CD4-positive, CD25-positive, alpha-beta regulatory T cell (primary cell): ENCODE measurements at regions not wholly inside any gene's neighbourhood (a gene's known extent, or its start where the extent isn't known, plus 50 kb on each side); places are given as distances from the start of the nearest gene placed in this dataset.
A peak's percentile ranks its signal among the peaks of the same experiment; 100 is the strongest.

Source experiments
- ATAC-seq, 2 donors: fragments of 150-1000 bp; cut with Tn5 transposase; one replicate each; pipeline ENCODE4 v1.10.0; 2021; ENCODE audit warnings: low read depth in 2 of 2, moderate number of reproducible peaks in 2 of 2, moderate library complexity in 1 of 2
- DNase-seq, 3 donors: peaks; one replicate each; pipeline versions ENCODE4 v3.0.0 to v3.0.0-alpha.2; 2012 to 2022; ENCODE audit warnings: mixed read lengths in 1 of 3
- H3K27ac ChIP-seq: one replicate; pipeline ENCODE4 v1.7.0; 2013; ENCODE audit warnings: mild to moderate bottlenecking, low read length; ENCODE audit not compliant: insufficient read depth, poor library complexity, severe bottlenecking
- H3K27me3 ChIP-seq: one replicate; pipeline ENCODE4 v1.7.0; 2013; ENCODE audit warnings: low read length; ENCODE audit not compliant: control insufficient read depth, insufficient read depth
- H3K36me3 ChIP-seq: one replicate; pipeline ENCODE4 v1.7.0; 2013; ENCODE audit warnings: mild to moderate bottlenecking, low read length, moderate library complexity; ENCODE audit not compliant: control insufficient read depth, insufficient read depth
- H3K4me1 ChIP-seq: 2 replicates; pipeline ENCODE4 v1.7.0; 2013; ENCODE audit warnings: mild to moderate bottlenecking, low read length; ENCODE audit not compliant: insufficient read depth, control insufficient read depth, poor library complexity, severe bottlenecking
- H3K4me3 ChIP-seq: one replicate; pipeline ENCODE4 v1.7.0; 2013; ENCODE audit warnings: low read depth, mild to moderate bottlenecking, low read length, moderate library complexity
- H3K9me3 ChIP-seq, 2 experiments: 1 replicate in 1 of 2; 2 replicates in 1 of 2; pipeline ENCODE4 v1.7.0; 2013; ENCODE audit warnings: low read length in 2 of 2, mild to moderate bottlenecking in 1 of 2, moderate library complexity in 1 of 2; ENCODE audit not compliant: control insufficient read depth in 2 of 2
- H3K27ac Mint-ChIP-seq, 3 donors: one replicate each; pipeline ENCODE4 v1.8.0; 2020 to 2022; ENCODE audit warnings: mild to moderate bottlenecking in 3 of 3, mixed read lengths in 3 of 3, moderate library complexity in 2 of 3
- H3K27me3 Mint-ChIP-seq: one replicate; pipeline ENCODE4 v1.8.0; 2022; ENCODE audit warnings: mild to moderate bottlenecking, mixed read lengths
- H3K36me3 Mint-ChIP-seq: one replicate; pipeline ENCODE4 v1.8.0; 2020; ENCODE audit warnings: mixed read lengths
- H3K4me1 Mint-ChIP-seq, 4 donors: one replicate each; pipeline ENCODE4 v1.8.0; 2020 to 2022; ENCODE audit warnings: mixed read lengths in 4 of 4, mild to moderate bottlenecking in 1 of 4
- H3K4me3 Mint-ChIP-seq, 4 donors: one replicate each; pipeline ENCODE4 v1.8.0; 2020 to 2022; ENCODE audit warnings: mild to moderate bottlenecking in 4 of 4, mixed read lengths in 4 of 4, moderate library complexity in 3 of 4
- H3K9me3 Mint-ChIP-seq, 7 donors: one replicate each; pipeline ENCODE4 v1.8.0; 2020 to 2022; ENCODE audit warnings: mixed read lengths in 7 of 7, mild to moderate bottlenecking in 3 of 7, moderate library complexity in 2 of 7

GRCh38 chr1:83761167-83762038, 237.5 kb downstream of the TTLL7 start:
- Histone ChIP-seq H3K36me3 (no peaks in the 10 kb centered on the region), H3K4me1 (no peaks in the 10 kb centered on the region), H3K4me3 (no peak overlapping the region), H3K27me3 (no peaks in the 10 kb centered on the region), H3K27ac (no peak overlapping the region), H3K9me3 (no peaks in the 10 kb centered on the region)
- H3K9me3 Mint-ChIP-seq, result peaks cover 0 to 3% (median 0%) of the 10 kb centered on the region in 7 donors
- peak in 1 of 2 donors; percentile 70 for ATAC-seq
- peak in 1 of 3 donors; percentile 7 for DNase-seq
- H3K4me3 Mint-ChIP-seq, result no peak overlapping the region
- peak overlapping the region in 1 of 3 donors; percentile 53 for H3K27ac Mint-ChIP-seq
- H3K36me3 Mint-ChIP-seq, result no peaks in the 10 kb centered on the region
- no peaks in the 10 kb centered on the region for H3K4me1 Mint-ChIP-seq
- H3K27me3 Mint-ChIP-seq, result no peaks in the 10 kb centered on the region

GRCh38 chr1:83760226-83761021, 238.5 kb downstream of the TTLL7 start:
- no peak overlapping the region for H3K4me3 ChIP-seq
- no peak overlapping the region for H3K27ac Mint-ChIP-seq
- peaks cover 0 to 3% (median 0%) of the 10 kb centered on the region in 7 donors for H3K9me3 Mint-ChIP-seq
- H3K36me3 ChIP-seq, result no peaks in the 10 kb centered on the region
- H3K9me3 ChIP-seq, result no peaks in the 10 kb centered on the region
- H3K4me3 Mint-ChIP-seq, result peak overlapping the region in 1 of 4 donors; percentile 39
- no peaks in the 10 kb centered on the region for H3K27me3 ChIP-seq
- no peaks in the 10 kb centered on the region for H3K36me3 Mint-ChIP-seq
- no peaks in the 10 kb centered on the region for H3K27me3 Mint-ChIP-seq
- H3K27ac ChIP-seq, result no peak overlapping the region
- ATAC-seq (no peak), DNase-seq (no peak)
- H3K4me1 ChIP-seq, result no peaks in the 10 kb centered on the region
- H3K4me1 Mint-ChIP-seq, result no peaks in the 10 kb centered on the region

- Histone ChIP-seq H3K4me3 (no peak overlapping the region), H3K9me3 (no peaks in the 10 kb centered on the region), H3K36me3 (no peaks in the 10 kb centered on the region), H3K27ac (no peak overlapping the region), H3K27me3 (no peaks in the 10 kb centered on the region), H3K4me1 (no peaks in the 10 kb centered on the region)
- DNase-seq (no peak), ATAC-seq (no peak)
- H3K36me3 Mint-ChIP-seq, result no peaks in the 10 kb centered on the region
- H3K9me3 Mint-ChIP-seq, result peaks cover 0 to 6% (median 0%) of the 10 kb centered on the region in 7 donors
- H3K4me3 Mint-ChIP-seq, result no peak overlapping the region
- H3K27me3 Mint-ChIP-seq, result no peaks in the 10 kb centered on the region
- no peak overlapping the region for H3K27ac Mint-ChIP-seq
- H3K4me1 Mint-ChIP-seq, result no peaks in the 10 kb centered on the region
These were observed 241.8 kb downstream of the TTLL7 start for GRCh38 chr1:83756984-83757717.

DNA sequence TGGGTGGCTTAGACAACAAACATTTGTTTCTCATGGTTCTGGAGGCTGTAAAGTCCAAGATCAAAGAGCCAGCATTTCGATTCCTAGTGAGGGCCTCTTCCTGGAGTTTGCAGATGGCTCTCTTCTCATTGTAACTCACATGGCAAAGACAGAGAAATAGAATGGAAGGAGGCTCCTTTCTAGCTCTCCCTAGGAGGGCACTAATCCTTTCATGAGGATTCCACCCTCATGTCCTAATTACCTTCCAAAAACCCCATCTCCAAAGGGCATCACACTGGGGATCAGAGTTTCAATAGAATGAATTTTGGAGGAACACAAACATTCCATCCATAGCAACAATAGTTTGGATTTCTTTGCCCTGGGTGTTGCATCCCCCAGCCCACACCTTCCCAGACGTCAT, 247.3 kb downstream of the TTLL7 start:
- Mint-ChIP-seq H3K36me3 (no peaks in the 10 kb centered on the region), H3K27me3 (no peaks in the 10 kb centered on the region), H3K9me3 (peaks cover 0 to 5% (median 0%) of the 10 kb centered on the region in 7 donors), H3K27ac (no peak overlapping the region), H3K4me1 (no peaks in the 10 kb centered on the region), H3K4me3 (no peak overlapping the region)
- DNase-seq (no peak), ATAC-seq (no peak)
- no peaks in the 10 kb centered on the region for H3K4me1 ChIP-seq
- no peaks in the 10 kb centered on the region for H3K9me3 ChIP-seq
- no peaks in the 10 kb centered on the region for H3K27me3 ChIP-seq
- no peak overlapping the region for H3K27ac ChIP-seq
- H3K4me3 ChIP-seq, result no peak overlapping the region
- no peaks in the 10 kb centered on the region for H3K36me3 ChIP-seq

DNA sequence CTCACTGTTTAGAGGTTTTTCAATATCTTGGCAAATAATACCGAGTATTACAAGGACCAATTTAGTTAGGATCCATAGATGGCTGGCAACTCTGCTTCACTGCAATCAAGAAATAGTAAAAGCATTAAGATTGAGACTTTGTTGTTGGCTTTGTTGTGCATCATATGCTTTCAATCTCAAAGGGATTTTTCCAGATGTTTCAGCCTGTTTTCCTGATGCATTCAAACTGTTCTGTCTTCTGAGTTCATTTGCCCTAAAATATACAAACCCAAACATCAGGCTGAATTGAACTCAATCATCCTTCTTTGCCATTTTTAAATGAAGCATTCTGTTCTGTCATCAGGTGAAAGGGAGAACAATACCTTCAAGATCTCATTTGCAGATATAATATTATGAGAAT, 248.7 kb downstream of the TTLL7 start:
- Mint-ChIP-seq H3K4me3 (no peak overlapping the region), H3K27ac (no peak overlapping the region), H3K27me3 (no peaks in the 10 kb centered on the region), H3K4me1 (no peaks in the 10 kb centered on the region), H3K9me3 (peaks cover 0 to 5% (median 0%) of the 10 kb centered on the region in 7 donors), H3K36me3 (no peaks in the 10 kb centered on the region)
- no peak overlapping the region for H3K27ac ChIP-seq
- H3K36me3 ChIP-seq, result no peaks in the 10 kb centered on the region
- DNase-seq (no peak), ATAC-seq (no peak)
- no peaks in the 10 kb centered on the region for H3K9me3 ChIP-seq
- H3K4me1 ChIP-seq, result no peaks in the 10 kb centered on the region
- H3K4me3 ChIP-seq, result no peak overlapping the region
- no peaks in the 10 kb centered on the region for H3K27me3 ChIP-seq

DNA sequence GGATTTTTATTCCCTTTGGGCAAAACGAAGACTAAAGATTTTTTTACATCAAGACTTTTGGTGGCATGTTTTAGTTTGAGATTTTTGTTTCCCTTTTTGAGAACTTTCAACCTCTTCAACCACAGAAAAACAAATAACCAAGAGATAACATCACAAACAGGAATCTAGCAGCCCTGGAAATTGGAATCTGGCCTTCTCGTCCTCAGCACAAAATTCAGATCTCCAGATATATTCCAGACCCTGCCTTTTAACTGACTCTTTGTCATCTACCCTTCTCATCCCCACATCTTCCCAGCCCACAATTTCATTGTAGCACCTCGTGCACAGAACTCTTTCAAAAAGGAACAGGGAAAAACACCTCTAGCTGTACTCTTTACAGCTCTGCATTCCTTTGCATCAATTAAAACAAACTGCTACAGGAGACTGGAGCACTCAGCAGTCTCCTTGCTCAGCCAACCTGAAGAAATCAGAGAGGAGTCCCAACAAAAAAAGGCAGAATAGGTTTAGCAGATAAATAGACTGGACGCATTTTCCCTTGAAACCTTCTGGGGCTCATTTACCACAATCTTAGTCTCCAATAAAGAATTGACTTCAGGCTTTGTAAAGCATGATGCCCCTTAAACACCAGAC, 251.0 kb downstream of the TTLL7 start:
- Histone ChIP-seq H3K4me3 (no peak overlapping the region), H3K9me3 (no peaks in the 10 kb centered on the region), H3K27me3 (no peaks in the 10 kb centered on the region), H3K4me1 (no peaks in the 10 kb centered on the region), H3K27ac (no peak overlapping the region), H3K36me3 (no peaks in the 10 kb centered on the region)
- H3K9me3 Mint-ChIP-seq, result peaks cover 0 to 5% (median 0%) of the 10 kb centered on the region in 7 donors
- no peaks in the 10 kb centered on the region for H3K27me3 Mint-ChIP-seq
- H3K27ac Mint-ChIP-seq, result peak overlapping the region in 1 of 3 donors; percentile 0
- no peaks in the 10 kb centered on the region for H3K4me1 Mint-ChIP-seq
- DNase-seq, result no peak
- H3K36me3 Mint-ChIP-seq, result no peaks in the 10 kb centered on the region
- no peak for ATAC-seq
- H3K4me3 Mint-ChIP-seq, result no peak overlapping the region

GRCh38 chr1:83746234-83746633, 252.7 kb downstream of the TTLL7 start:
- peaks cover 0 to 2% (median 0%) of the 10 kb centered on the region in 7 donors for H3K9me3 Mint-ChIP-seq
- H3K4me3 ChIP-seq, result no peak overlapping the region
- H3K4me1 Mint-ChIP-seq, result no peaks in the 10 kb centered on the region
- no peaks in the 10 kb centered on the region for H3K9me3 ChIP-seq
- H3K4me1 ChIP-seq, result no peaks in the 10 kb centered on the region
- H3K27ac ChIP-seq, result no peak overlapping the region
- H3K36me3 ChIP-seq, result no peaks in the 10 kb centered on the region
- no peak overlapping the region for H3K27ac Mint-ChIP-seq
- ATAC-seq, result no peak
- no peaks in the 10 kb centered on the region for H3K27me3 Mint-ChIP-seq
- no peak overlapping the region for H3K4me3 Mint-ChIP-seq
- no peak for DNase-seq
- H3K36me3 Mint-ChIP-seq, result no peaks in the 10 kb centered on the region
- H3K27me3 ChIP-seq, result no peaks in the 10 kb centered on the region
